T-helper 1 cell treated with Interleukin-12 subunit alpha and Interleukin-12 subunit beta and Interleukin-4 antibody, amounts not matched to agents 30 ng/mL and 1 ng/mL, for 36 hours (primary cell): ENCODE measurements at regions not wholly inside any gene's neighbourhood (a gene's known extent, or its start where the extent isn't known, plus 50 kb on each side); places are given as distances from the start of the nearest gene placed in this dataset.

Experiments used
- intact Hi-C: fragments of 100-400 bp; cut with micrococcal nuclease; formaldehyde crosslinking; loops from one replicate; pipeline ENCODE4 v1.15.1; 2024

- intact Hi-C loops: no loop called here
Measured at GRCh38 chr3:25088284-25088683, 339.8 kb upstream of the RARB start.

DNA sequence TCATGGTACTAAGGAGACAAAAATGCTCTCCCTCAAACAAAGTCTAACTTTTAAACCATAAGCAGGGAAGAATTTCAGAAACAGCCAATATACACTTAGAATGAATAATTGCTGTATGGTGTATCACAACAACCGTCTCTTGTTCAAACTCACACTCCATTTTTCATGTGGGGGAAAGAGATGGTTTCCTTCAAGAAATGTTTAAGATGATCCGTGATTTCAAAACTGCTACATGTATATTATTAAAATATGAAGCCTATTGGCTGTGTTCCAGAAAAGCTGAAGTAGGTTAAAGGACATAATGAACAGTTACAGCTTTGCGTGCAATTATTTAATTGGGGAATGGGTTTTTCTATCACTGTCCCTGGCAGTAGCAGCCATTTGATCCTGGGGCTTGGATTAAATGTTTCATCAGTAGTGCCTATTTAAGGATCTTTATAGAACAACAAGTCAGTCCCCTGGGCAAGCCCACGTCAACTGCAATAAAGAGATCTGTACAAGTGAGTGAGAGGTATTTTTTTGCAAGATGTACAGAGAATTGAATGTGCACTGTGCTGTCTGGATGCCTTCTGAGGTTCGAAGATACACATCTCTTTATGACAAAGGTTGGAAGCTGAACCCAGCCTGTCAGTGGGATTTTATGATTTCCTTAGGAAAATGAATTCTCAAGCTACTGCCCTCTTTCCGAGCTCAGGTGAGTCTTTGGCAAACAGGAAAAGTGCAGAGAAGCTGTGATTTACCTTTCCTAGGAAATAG lies 337.2 kb upstream of the RARB start:
- intact Hi-C loops: no loop called here

- intact Hi-C loops: no loop called here
Measured at GRCh38 chr3:25091934-25092333, 336.1 kb upstream of the RARB start.

- intact Hi-C loops: no loop called here
Measured at GRCh38 chr3:25094932-25095685, 333.0 kb upstream of the RARB start.

GRCh38 chr3:25096536-25096935 lies 331.5 kb upstream of the RARB start:
- intact Hi-C loops: no loop called here

DNA sequence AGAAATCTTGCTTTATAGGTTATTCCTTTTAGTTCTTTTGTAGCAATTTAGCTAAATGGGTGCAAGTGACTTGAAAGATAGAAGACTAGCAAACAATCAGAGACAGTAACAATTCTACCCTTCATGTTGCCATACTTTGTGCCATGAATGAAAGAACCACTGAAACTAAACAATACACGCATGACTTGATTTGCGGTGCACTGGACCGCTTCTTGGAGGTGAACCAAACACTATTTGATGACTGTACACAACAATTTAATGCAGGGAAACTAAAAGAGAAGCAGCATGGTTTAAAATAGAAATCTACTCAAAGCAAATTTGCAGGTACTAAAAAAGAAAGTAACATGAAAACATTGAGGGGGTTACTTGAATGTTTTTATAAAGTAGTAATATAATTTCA lies 331.0 kb upstream of the RARB start:
- intact Hi-C loops: no loop called here

GRCh38 chr3:25099666-25100065 lies 328.4 kb upstream of the RARB start:
- intact Hi-C loops: no loop called here

- intact Hi-C loops: no loop called here
Measured at GRCh38 chr3:25103391-25103790, 324.7 kb upstream of the RARB start.

- intact Hi-C loops: no loop called here
Measured at GRCh38 chr3:25107918-25108617, 320.0 kb upstream of the RARB start.

GRCh38 chr3:25110642-25111041 lies 317.4 kb upstream of the RARB start:
- intact Hi-C loops: no loop called here

- intact Hi-C loops: no loop called here
Measured at GRCh38 chr3:25113891-25114290, 314.2 kb upstream of the RARB start.

GRCh38 chr3:25114532-25114931 lies 313.5 kb upstream of the RARB start:
- intact Hi-C loops: no loop called here

DNA sequence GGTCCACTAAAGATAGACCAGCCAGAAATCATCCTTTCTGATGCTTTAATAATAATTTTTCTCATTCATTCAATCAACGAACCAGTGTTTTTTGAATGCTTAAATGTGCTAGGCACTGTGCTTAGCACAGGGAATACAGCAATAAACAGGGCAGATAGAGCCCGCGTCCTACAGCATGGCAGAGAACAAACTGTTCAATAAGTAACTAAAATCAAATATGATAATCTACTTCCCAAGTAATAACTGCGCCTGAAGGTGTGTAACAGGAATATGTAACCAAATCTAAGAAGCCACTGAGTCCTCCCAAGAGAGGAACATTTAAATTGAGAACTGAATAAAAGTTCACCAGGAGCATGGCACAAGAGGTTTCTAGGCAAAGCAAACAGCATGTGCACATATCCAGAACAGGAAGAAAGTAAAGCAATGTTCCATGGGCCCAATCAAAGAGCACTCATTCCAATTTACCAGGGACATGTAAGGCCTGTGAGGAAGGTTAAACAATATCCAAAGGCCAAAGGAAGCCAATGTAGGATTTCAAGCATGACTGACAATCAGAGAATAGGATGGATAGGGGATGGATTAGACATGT lies 311.0 kb upstream of the RARB start:
- intact Hi-C loops: no loop called here

- intact Hi-C loops: no loop called here
Measured at GRCh38 chr3:25119682-25120081, 308.4 kb upstream of the RARB start.

DNA sequence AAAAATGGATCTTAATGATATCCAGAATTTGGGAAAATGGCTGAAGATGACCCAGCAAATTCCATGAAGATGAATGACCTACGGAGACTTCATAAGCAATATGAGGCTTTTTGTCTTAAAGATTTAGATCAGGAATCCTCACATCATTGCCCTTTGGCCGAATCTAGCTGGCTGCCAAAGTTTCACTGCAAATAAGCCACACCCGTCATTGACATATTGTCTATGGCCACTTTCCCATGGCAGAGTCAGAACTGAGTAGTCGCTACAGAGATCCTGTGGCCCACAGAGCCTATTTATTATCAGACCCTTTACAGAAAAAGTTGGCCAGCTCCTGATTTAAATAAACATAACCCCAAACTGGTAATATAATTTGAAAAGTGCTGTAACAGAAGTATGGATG lies 307.4 kb upstream of the RARB start:
- intact Hi-C loops: no loop called here

- intact Hi-C loops: no loop called here
Measured at GRCh38 chr3:25125201-25125600, 302.9 kb upstream of the RARB start.

- intact Hi-C loops: no loop called here
Measured at GRCh38 chr3:25128735-25129134, 299.3 kb upstream of the RARB start.

DNA sequence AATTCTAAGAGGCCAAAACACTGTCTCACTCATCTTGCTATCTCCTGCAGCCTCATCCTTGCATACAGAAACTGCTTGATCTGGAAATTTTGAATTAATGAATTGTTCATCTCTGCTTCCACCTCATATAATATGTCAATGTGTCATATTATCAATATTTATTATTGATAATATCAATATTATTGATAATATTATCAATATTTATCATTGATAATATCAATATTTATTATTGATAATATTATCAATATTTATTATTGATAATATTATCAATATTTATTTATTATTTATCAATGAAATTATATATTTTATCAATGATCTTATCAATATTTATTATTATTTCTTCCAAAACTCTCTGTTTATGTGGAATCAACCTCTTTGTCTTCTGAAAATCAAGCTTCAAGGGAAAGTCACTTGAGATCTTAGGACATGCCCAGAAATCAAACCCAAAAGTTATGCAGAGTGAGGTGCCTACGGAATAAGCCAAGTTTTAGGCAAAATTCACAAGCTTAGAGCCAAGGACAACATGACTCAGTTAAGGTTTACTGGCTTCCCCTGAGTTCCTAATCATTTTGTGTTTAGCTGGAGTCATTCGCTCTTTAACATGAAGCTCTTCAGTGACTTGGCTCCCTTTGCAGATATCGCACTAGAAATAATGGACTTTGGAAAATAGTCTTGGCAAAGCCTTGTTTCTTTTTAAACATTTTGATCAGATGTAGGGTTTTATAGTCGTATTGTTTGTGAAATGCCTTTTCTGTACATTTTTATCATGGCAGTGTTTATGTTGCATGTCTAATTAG lies 297.1 kb upstream of the RARB start:
- intact Hi-C loops: no loop called here

- intact Hi-C loops: no loop called here
Measured at GRCh38 chr3:25133588-25133987, 294.5 kb upstream of the RARB start.

DNA sequence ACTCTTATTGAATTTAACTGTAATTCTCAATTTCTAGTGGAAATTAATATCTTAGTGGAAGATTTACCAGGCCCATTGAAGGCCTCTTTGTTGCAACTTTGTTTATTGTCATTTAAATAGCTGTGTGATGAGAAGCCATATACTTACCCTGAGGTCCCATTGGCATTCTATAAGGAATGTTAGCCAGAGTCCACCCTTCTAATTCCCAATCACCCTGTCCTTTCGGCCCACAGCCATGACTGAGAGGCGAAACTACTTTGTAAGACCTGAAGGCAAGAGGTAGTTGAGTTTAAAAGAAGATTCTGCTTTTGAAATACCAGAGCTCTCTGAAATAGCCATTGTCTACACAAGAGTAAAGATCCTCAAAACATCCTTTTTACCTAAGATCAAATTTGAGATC lies 290.5 kb upstream of the RARB start:
- intact Hi-C loops: no loop called here

DNA sequence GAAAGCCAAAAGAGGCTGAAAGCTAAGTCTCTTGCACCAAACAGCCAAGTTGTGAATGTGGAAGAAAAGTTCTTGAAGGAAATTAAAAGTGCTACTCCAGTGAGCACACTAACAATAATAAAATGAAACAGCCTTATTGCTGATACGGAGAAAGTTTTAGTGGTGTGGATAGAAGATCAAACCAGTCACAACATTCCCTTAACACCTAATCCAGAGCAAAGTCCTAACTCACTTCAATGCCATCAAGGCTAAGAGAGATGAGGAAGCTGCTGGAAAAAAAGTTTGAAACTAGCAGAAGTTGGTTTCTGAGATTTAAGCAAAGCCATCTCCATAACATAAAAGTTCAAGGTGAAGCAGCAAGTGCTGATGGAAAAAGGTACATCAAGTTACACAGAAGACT lies 288.8 kb upstream of the RARB start:
- intact Hi-C loops: no loop called here
